ENCODE measurements at regions not wholly inside any gene's neighbourhood (a gene's known extent, or its start where the extent isn't known, plus 50 kb on each side); places are given as distances from the start of the nearest gene placed in this dataset.

GRCh38 chr3:34300621-34301020 is 502.2 kb downstream of the PDCD6IP start:
- Histone ChIP-seq H3K9me3 (ENCODE audit: control insufficient read depth, low read depth, low read length) (no peaks in the 10 kb centered on the region), H2AFZ (ENCODE audit: control insufficient read depth, low read length) (no peak overlapping the region), H3K4me2 (ENCODE audit: control insufficient read depth, extremely low read depth, insufficient read depth, low read depth, low read length) (no peak overlapping the region), H3K4me3 (ENCODE audit: control insufficient read depth in 2 of 3, extremely low read depth in 1 of 3, insufficient read depth in 2 of 3, low read depth in 1 of 3, low read length in 3 of 3) (no peak overlapping the region), H3K9me1 (ENCODE audit: control insufficient read depth, extremely low read depth, insufficient read depth, low read length) (no peaks in the 10 kb centered on the region), H3K27ac (ENCODE audit: control insufficient read depth, insufficient read depth, low read length) (no peak overlapping the region), H3K9ac (ENCODE audit: control insufficient read depth, extremely low read depth, insufficient read depth, low read length) (no peak overlapping the region), H4K20me1 (ENCODE audit: control insufficient read depth, extremely low read depth, insufficient read depth, low read length) (no peaks in the 10 kb centered on the region), H3K36me3 (ENCODE audit: control insufficient read depth in 2 of 2, extremely low read depth in 1 of 2, insufficient read depth in 2 of 2, low read length in 2 of 2) (no peaks in the 10 kb centered on the region), H3K27me3 (ENCODE audit: control insufficient read depth, extremely low read depth, insufficient read depth, low read length) (no peaks in the 10 kb centered on the region), H3K79me2 (ENCODE audit: control insufficient read depth, insufficient read depth, low read length) (no peaks in the 10 kb centered on the region), H3K4me1 (ENCODE audit: control insufficient read depth, extremely low read depth, insufficient read depth, low read length) (no peaks in the 10 kb centered on the region)
- no peak for TF ChIP-seq EZH2 (IDR thresholded peaks at IDR 0.05; ENCODE audit: low read length)
- no peak for TF ChIP-seq CTCF (optimal IDR thresholded peaks at IDR 0.05 in 1 of 3, IDR thresholded peaks at IDR 0.05 in 1 of 3, conservative IDR thresholded peaks at IDR 0.05 in 1 of 3; ENCODE audit: extremely low read depth in 1 of 3, insufficient read depth in 2 of 3, low read length in 3 of 3)
- DNase-seq (ENCODE audit: low read depth, low spot score) (no peak), FAIRE-seq (no peak)
- dilution Hi-C loops (cut with MboI; ENCODE audit: extremely low pct_ligation_motif_present, low sequenced_read_pairs), result no loop called here

- TF ChIP-seq EZH2 (IDR thresholded peaks at IDR 0.05; ENCODE audit: low read length) (no peak), CTCF (optimal IDR thresholded peaks at IDR 0.05 in 1 of 3, IDR thresholded peaks at IDR 0.05 in 1 of 3, conservative IDR thresholded peaks at IDR 0.05 in 1 of 3; ENCODE audit: extremely low read depth in 1 of 3, insufficient read depth in 2 of 3, low read length in 3 of 3) (no peak)
- Histone ChIP-seq H3K9ac (ENCODE audit: control insufficient read depth, extremely low read depth, insufficient read depth, low read length) (no peak overlapping the region), H3K27me3 (ENCODE audit: control insufficient read depth, extremely low read depth, insufficient read depth, low read length) (no peaks in the 10 kb centered on the region), H3K79me2 (ENCODE audit: control insufficient read depth, insufficient read depth, low read length) (no peaks in the 10 kb centered on the region), H3K4me1 (ENCODE audit: control insufficient read depth, extremely low read depth, insufficient read depth, low read length) (no peaks in the 10 kb centered on the region), H3K4me3 (ENCODE audit: control insufficient read depth in 2 of 3, extremely low read depth in 1 of 3, insufficient read depth in 2 of 3, low read depth in 1 of 3, low read length in 3 of 3) (no peak overlapping the region), H3K27ac (ENCODE audit: control insufficient read depth, insufficient read depth, low read length) (no peak overlapping the region), H3K4me2 (ENCODE audit: control insufficient read depth, extremely low read depth, insufficient read depth, low read depth, low read length) (no peak overlapping the region), H3K9me3 (ENCODE audit: control insufficient read depth, low read depth, low read length) (no peaks in the 10 kb centered on the region), H3K36me3 (ENCODE audit: control insufficient read depth in 2 of 2, extremely low read depth in 1 of 2, insufficient read depth in 2 of 2, low read length in 2 of 2) (no peaks in the 10 kb centered on the region), H4K20me1 (ENCODE audit: control insufficient read depth, extremely low read depth, insufficient read depth, low read length) (no peaks in the 10 kb centered on the region), H3K9me1 (ENCODE audit: control insufficient read depth, extremely low read depth, insufficient read depth, low read length) (no peaks in the 10 kb centered on the region), H2AFZ (ENCODE audit: control insufficient read depth, low read length) (no peak overlapping the region)
- DNase-seq (ENCODE audit: low read depth, low spot score), result no peak
- no peak for FAIRE-seq
- dilution Hi-C loops (cut with MboI; ENCODE audit: extremely low pct_ligation_motif_present, low sequenced_read_pairs), result no loop called here
These were observed 502.9 kb downstream of the PDCD6IP start for GRCh38 chr3:34301313-34301712.

All from keratinocyte (primary cell).